ENCODE measurements at regions not wholly inside any gene's neighbourhood (a gene's known extent, or its start where the extent isn't known, plus 50 kb on each side); places are given as distances from the start of the nearest gene placed in this dataset.
"Not testable (repeated sequence)": the region's sequence is repeated elsewhere in the genome, so short reads cannot be mapped to it uniquely, and the experiment has no call there.

- no peak for DNase-seq
Measured at GRCh38 chr4:188975271-188975670, 836.0 kb downstream of the TRIML1 start.

DNA sequence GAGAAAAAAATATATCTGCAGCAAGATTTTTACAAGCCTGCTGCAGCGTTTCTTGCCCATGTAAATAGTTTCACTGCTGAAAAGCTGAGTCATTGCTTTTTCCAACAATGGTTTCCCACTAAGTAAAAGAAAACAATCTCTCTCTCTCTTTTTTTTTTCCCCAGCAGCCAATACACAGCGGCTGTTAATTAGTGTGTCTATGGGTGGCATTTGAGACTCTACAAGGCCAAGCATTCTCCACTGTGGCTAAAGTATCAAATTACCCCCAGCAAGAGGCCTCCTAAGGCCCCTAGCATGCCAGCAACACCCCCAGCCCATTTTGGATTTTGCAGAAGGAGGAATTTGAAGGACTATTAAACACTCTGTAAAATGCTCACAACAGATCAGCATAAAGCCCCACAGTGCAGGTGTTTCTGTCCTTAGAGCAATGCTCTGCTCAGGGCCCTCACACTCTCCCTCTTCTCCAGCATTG is 837.4 kb downstream of the TRIML1 start:
- no peak for DNase-seq

GRCh38 chr4:188977232-188977631 is 838.0 kb downstream of the TRIML1 start:
- DNase-seq: not testable (repeated sequence)

DNA sequence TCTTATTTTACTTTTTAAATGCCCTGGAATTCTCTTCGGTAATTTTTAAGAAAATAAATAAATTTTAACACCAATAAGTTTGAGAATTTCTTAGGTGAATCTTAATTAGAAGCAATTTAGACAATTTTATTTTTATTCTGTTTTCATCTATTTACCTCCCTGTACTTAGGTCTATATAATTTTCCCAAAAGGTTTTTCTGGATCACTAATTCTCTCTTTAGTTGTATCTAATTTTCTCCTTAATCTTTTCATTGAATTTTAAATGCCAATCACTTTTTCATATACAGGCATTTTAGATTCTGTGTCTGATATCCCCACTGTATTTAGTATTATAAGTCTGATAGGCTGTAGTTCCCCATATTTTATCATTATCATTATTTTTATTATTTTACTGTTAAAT is 845.3 kb downstream of the TRIML1 start:
- no peak for DNase-seq

GRCh38 chr4:188986271-188986689 is 847.0 kb downstream of the TRIML1 start:
- no peak for DNase-seq

DNA sequence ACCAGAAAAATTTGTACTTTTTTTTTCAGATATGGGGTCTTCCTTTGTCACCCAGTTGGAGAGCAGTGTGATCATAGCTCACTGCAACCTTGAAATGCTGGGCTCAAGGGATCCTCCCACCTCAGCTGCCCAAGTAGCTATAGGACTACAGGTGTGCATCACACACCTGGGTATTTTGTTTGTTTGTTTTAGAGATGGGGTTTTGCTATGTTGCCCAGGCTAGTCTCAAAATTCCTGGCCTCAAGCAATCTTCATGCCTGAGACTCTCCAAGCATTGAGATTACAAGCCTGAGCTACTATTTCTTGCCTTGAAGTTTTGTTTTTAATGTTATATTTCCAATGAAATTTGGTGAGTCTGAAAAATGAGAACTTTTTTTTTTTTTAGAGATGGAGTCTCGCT is 847.8 kb downstream of the TRIML1 start:
- no peak for DNase-seq

- no peak for DNase-seq
Measured at GRCh38 chr4:188988131-188988530, 848.9 kb downstream of the TRIML1 start.

GRCh38 chr4:188989371-188989770 is 850.1 kb downstream of the TRIML1 start:
- no peak for DNase-seq

DNA sequence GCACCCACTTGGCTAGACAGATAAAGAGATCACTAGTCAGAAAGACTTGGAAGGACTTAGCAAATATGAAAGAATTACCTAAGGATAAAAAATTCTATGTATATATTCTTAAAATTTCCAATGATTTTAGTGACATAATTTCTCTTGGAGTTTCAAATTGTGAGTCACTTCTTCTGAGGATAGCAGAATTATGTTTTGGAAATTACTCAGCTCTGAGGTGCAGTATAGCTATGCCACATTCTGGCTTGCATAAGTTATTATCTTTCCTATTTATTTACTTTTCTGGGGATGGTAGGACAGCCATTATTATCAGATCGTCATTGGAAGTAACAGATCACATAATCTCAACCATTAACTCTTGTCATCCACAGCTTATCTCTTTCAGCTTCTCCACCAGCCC is 853.5 kb downstream of the TRIML1 start:
- DNase-seq: no peak

- DNase-seq: no peak
Measured at GRCh38 chr4:188993871-188994270, 854.6 kb downstream of the TRIML1 start.

DNA sequence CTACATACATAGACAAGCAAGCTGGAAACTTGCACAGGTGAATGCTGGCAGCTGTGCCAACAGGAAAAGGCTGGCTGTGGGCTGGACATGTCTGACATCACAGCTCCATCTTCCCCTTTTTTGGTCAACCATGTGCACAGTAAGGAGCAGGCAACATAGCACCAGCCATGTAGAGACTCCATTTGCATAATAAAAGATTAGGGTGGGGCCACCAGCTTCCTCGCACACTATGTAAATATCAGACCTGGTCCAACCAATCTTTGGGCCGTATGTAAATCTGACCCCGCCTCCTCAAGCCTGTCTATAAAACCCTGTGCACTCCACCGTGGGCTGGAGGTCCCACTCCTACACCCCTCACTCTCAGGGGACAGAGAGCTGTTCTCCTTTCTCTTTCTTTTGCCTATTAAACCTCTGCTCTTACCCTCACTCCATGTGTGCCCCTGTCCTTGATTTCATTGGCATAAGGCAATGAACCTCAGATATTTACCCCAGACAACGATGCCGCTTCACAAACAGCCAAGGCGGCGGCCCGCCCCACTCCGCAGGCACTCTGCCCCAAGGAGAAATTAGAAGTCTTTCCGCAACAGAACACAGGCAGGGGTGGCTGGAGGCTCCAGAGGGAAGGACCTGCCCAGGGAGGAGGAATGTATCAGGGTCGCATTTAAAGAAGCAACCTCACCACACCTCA is 862.2 kb downstream of the TRIML1 start:
- no peak for DNase-seq

GRCh38 chr4:189001971-189002450 is 862.8 kb downstream of the TRIML1 start:
- no peak for DNase-seq

DNA sequence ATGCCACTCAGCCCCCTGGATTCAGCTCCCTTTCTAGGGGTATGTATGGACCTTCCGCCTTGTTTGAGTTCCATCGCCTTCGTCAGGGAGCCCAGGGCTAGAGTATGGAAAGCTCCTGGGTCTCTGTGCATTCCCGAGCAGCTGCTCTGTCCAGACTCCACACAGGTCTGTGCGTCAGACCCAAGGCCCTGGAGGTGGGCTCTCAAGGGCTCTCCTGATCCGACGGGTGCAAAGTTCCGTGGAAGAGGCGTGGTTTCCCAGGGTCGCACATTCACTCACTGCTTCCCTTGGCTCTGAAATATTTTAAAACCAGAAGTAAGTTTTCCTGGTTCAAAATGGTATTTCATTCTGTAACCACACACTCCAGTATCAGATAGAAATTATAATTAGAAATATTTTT is 863.2 kb downstream of the TRIML1 start:
- DNase-seq: no peak

GRCh38 chr4:189010452-189011217 is 871.4 kb downstream of the TRIML1 start:
- DNase-seq: not testable (repeated sequence)

- DNase-seq: no peak
Measured at GRCh38 chr4:189021831-189022230, 882.6 kb downstream of the TRIML1 start.

DNA sequence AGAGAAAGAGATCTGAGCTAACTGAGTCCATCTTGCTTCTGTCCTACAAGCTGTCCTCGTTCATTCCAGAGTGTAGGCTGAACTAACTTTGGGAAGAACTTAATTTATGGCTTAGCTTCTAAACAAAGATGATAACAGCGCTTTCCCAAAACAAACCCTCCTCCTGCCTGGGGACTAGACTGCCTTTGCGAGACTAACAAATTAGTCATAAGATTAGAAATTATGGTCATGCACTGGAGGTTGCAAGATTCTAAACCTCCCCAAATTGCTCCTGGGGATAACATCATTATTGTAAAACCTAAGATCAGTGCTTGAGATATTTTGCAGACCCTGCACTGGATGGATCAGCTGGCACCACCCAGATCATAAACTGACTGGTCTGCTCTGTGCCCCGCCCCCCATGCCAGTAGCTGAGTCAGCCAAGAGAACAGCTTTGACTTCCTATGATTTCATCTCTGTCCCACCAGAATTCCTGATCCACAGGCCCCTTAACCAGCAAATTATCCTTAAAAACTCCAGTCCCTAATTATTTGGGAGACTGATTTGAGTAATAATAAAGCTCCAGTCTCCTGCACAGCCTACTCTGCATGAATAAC is 883.3 kb downstream of the TRIML1 start:
- DNase-seq: no peak

DNA sequence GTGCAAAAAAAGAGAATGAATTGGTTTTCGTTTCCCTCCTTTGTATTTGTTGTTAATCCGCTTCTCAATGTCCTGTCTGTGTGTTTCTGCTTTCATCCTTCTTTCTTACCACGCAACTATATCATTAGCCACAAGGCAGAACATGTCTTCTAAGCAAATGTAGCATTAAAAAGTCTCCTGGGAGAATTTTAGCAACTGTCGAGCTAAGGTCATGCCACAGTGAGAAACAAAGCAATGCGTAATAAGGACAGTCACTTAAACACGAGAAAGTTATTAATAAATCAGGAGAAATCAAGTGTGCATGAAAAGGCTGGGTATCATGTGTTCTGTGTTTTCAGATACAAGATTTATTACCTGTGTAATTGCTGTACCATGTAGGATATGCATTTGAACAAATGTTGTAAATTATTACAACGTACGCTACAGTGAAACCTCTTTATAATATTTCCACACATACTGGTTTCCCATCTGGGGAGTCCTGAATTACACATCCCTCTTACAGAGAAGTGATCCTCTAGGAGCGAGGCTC is 890.8 kb downstream of the TRIML1 start:
- DNase-seq: no peak

- no peak for DNase-seq
Measured at GRCh38 chr4:189032606-189033338, 893.5 kb downstream of the TRIML1 start.

DNA sequence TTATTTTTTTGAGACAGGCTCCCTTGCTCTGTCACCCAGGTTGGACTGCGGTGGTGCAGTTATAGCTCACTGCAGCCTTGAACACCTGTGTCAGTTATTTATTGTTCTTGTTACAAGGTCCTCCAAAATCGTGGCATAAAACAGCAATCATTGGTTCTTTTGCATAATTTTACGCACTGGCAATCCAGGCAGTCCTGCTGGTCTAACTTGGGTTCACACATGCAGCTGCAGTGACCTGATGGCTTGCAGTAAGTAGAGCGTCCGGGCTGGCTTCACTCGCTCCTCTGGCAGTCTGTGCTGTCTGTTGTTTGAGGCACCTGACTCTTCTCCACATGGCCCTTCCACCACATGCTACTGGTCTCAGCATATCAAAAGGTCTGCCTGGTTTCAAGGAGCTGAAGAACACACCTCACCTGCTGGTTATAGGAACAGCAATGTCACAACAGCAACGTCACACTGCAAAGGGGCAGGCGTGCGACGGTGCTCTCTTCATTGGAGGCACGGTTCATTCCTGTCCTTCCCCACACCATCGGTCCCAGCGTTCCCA is 894.6 kb downstream of the TRIML1 start:
- DNase-seq: no peak

DNA sequence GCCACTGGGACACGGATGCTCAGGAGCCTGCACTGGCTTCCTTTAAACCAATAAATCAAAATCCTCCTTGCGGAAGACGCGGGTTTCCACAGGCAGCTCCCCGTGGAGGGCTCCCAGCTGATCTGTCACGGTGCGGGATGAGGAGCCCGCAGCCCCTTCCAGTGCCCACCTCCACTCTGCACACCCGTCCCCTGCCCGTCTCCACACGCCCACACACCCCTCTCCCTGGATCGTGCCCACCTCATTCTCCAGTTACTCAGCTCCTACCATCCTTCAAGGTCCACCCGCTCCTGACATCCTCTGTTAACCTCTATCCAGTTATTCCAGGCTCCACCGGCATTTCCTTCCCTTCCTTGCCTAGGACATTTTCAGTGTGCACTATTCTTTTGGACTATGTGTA is 895.9 kb downstream of the TRIML1 start:
- DNase-seq: no peak

- no peak for DNase-seq
Measured at GRCh38 chr4:189035654-189036053, 896.4 kb downstream of the TRIML1 start.

DNA sequence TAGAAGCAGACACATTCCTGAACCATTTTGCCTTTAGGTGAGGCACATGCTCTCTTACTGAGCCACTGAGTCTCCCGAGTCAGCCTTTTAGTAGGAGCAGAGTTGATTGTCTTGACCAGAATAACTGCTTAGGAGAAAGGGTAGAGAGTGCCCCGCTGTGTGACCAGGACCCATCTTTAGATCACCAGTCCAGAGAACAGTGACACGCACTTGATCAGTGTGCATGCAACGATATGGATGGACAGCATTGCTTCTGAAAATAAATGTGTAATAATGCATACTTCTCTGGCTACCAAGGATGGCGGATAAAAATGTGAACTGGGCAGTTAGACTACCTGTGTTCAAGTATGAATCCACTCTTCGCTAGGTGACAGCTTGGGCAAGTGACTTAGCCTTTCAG is 897.7 kb downstream of the TRIML1 start:
- no peak for DNase-seq

- no peak for DNase-seq
Measured at GRCh38 chr4:189046642-189047041, 894.0 kb upstream of the FRG1 start.
